Testis (tissue), 2 donors: ENCODE measurements at regions not wholly inside any gene's neighbourhood (a gene's known extent, or its start where the extent isn't known, plus 50 kb on each side); places are given as distances from the start of the nearest gene placed in this dataset.

Source experiments
- CTCF ChIP-seq, 3 experiments: fragments of 450-650 bp in 2 of 3; fragments of 200-600 bp in 1 of 3; sonication (generic) in 1 of 3; IDR thresholded peaks; one replicate each; pipeline ENCODE4 v1.5.1; 2016 to 2019; ENCODE audit warnings: antibody characterized with exemption in 3 of 3, mild to moderate bottlenecking in 2 of 3, moderate library complexity in 1 of 3
- POLR2A ChIP-seq: fragments of 450-650 bp; IDR thresholded peaks from one replicate; pipeline ENCODE4 v1.6.1; 2017; ENCODE audit warnings: antibody characterized with exemption, mild to moderate bottlenecking, moderate library complexity

GRCh38 chr5:114928644-114929462 is 240.9 kb downstream of the TRIM36 start:
- no peak for TF ChIP-seq POLR2A
- no peak for TF ChIP-seq CTCF (IDR thresholded peaks at IDR 0.05)
